HG03354 (cell line): ENCODE measurements at regions not wholly inside any gene's neighbourhood (a gene's known extent, or its start where the extent isn't known, plus 50 kb on each side); places are given as distances from the start of the nearest gene placed in this dataset.

ENCODE experiments used
- ATAC-seq: cut with Tn5 transposase; IDR thresholded peaks from one replicate; pipeline ENCODE4 v1.9.1; 2021; ENCODE audit warnings: mild to moderate bottlenecking; ENCODE audit not compliant: unreplicated experiment, poor library complexity, severe bottlenecking

- no peak for ATAC-seq
Observed at GRCh38 chr3:106805625-106806024, 571.6 kb upstream of the CCDC54 start.

DNA sequence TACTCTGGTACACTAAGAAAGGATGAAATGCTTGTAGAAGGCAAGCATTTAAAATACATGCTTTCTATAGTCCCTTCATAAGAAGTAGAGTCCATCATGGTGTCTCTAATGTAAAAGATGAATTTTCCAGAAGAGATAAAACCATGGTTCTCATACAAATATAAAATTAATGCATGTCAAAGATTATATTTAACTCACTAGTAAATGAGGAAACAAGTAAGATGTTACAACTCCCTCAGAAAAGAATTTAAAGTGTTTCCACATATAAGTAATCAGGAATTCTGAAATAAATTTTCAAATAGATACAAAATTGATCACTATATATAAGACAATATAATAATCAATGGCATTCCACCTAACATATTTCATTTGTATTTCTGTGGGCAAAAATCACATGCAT, 570.3 kb upstream of the CCDC54 start:
- ATAC-seq: no peak

DNA sequence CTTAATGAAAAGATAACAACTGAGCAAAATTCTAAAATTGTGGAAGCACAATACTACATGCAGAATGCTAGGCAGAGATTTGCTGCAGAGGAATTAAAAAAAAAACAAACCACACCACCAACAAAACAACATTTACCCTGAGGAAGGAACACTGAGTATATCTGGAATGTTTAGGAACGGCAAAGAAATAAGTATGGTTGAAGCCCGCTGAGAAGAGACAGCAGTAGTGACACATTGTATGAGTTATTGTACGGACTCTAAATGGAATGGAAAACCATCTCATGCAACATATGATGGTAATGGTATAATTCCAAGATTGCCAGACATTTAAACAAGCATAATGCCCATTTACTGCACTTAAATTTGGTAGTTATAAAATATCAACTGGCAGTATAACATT, 568.2 kb upstream of the CCDC54 start:
- no peak for ATAC-seq

DNA sequence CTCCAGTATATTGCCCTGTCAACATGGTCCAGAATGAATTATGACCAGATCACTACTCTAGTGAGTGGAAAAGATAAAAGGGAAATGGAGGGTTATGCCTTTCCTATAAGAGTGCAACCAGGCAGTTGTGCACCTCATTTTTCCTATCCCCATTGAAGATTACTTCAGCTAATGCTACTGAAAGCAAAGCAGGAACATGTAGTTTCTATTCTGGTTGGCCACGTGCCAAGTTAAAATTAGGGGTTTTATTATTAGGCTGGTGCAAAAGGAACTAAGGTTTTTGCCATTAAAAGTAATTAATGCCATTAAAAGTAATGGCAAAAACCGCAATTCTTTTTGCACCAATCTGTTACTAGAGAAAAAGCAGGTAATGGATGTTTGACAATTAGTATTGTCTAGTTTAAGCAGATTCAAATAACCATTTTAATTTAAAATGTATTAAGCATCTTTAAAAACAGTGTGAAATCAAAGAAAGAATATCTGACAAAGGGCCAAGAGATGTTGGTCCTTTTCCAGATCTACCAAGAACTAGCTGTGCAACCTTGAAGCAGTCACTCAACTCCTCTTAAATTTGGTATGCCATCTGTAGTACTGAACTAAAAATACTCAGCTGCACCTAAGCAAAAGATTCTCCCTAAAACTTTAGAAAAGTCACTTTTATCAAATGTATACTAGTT, 567.5 kb upstream of the CCDC54 start:
- no peak for ATAC-seq

- no peak for ATAC-seq
Observed at GRCh38 chr3:106810300-106810875, 566.9 kb upstream of the CCDC54 start.

DNA sequence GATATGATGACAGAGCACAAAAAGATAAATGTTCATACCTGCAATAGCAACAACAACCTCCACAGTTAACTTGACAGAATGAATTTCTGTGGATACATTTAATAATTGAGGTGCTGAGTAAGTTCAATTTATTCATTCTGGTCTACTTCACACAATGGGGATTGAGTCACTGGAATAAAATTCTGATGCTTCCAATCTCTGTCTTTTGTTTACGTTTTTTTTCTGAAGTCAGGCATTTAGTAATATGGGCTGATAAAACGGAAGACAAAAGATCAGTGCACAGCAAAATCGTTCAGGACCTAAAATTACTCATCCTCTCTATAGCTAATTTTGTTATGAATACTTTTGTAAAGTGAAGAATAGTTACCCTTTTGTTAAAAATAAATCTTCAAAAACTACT, 565.9 kb upstream of the CCDC54 start:
- ATAC-seq: no peak

DNA sequence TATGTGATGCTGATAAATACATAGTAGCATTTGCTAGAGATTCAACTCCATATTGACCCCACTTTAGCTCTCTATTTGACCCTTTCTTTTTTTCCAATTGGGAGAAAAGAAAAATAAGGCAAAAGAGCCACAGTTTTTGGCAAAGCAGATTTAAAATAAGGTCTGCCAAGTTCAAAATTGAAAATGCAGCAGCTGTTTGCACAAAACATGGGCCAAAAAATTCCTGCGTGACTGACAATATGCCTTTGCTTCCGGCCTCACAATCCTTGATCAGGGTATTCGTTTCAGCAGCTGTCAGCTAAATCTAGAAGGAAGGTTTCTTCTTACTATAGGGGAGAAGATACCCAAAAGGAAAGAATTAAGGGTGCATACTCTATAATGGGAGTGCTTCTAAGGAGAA, 563.5 kb upstream of the CCDC54 start:
- ATAC-seq: no peak

GRCh38 chr3:106814231-106814630, 563.0 kb upstream of the CCDC54 start:
- no peak for ATAC-seq

GRCh38 chr3:106816838-106817237, 560.4 kb upstream of the CCDC54 start:
- ATAC-seq: no peak

DNA sequence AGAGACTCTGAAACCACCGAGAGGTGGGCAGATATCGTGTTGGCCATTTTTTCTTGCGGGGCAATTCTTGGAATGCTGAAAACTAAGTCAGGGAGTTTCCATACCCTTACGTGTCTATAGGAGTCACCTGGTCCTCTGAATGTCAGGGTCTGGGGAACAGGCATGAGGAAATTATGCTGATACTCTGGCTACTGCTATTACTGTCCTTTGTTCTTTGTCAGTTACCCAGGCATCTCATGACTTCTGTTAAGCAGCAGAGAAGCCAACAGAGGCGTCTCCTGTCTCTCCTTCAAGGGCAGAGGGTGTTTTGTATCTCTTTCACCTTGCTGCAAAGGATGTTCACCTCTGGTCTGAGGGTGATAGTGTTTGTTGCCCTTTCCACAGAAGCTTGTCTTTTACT, 559.5 kb upstream of the CCDC54 start:
- ATAC-seq: no peak

- ATAC-seq: no peak
Observed at GRCh38 chr3:106819440-106819839, 557.8 kb upstream of the CCDC54 start.

GRCh38 chr3:106820726-106821362, 556.4 kb upstream of the CCDC54 start:
- no peak for ATAC-seq

- no peak for ATAC-seq
Observed at GRCh38 chr3:106821801-106822200, 555.4 kb upstream of the CCDC54 start.

DNA sequence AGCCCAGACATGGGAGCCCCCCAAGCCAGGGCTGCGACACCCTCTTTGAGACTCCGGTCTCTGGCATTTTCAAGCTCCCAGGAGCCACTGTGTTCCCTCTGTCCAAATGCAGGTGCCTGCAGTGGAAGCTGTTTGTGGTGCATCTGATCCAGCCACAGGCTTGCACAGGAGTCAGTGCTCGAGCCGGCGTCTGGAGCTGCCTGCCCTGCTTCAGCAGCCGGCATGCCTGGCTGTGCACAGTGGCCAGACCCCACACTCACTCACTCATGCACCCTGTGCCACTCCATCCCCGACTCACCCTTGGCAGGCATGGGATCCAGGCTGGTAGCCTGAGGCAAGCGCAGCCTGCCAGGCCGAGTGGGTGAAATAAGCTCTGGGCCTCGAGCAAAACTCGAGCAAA, 555.0 kb upstream of the CCDC54 start:
- ATAC-seq: no peak

DNA sequence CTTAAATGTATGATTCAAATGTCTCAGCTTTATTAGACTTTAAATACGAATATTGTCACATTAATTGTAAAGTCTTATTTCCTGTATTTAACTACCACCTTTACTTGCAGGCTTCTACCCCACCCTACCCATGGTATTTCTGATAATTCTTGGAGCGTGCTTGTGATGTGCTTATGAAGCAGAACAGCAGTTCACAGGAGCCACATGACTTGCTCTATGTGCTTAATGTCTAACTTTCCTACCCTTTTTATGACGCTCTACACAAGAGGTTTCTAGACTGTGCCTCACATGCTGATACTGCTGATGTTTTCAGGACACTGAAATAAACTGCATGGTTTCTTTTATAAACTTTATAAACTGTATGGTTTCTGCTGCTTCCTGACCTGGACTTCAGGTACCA, 553.5 kb upstream of the CCDC54 start:
- ATAC-seq: no peak

DNA sequence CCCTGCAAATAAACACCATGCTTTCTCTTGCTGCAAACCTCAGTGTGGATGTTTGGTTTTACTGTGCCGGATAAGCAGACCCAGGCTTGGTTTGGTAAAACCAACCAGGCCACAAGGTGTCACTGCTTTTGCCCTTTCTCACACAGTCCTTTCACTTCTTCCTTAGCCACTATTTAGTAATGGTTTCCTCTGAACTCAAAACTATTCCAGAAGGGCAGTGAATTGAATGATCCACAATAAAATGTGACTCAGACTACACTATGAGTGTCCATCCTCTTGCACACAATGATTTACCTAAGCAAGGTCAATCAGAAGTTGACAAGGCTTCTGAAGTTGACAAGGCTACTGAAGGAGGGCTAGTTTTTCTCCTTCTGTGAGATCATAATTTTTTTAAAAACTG, 552.4 kb upstream of the CCDC54 start:
- ATAC-seq: peak; percentile 62

GRCh38 chr3:106825962-106826605, 551.2 kb upstream of the CCDC54 start:
- no peak for ATAC-seq

- peak; percentile 50 for ATAC-seq
Observed at GRCh38 chr3:106826791-106827311, 550.4 kb upstream of the CCDC54 start.

DNA sequence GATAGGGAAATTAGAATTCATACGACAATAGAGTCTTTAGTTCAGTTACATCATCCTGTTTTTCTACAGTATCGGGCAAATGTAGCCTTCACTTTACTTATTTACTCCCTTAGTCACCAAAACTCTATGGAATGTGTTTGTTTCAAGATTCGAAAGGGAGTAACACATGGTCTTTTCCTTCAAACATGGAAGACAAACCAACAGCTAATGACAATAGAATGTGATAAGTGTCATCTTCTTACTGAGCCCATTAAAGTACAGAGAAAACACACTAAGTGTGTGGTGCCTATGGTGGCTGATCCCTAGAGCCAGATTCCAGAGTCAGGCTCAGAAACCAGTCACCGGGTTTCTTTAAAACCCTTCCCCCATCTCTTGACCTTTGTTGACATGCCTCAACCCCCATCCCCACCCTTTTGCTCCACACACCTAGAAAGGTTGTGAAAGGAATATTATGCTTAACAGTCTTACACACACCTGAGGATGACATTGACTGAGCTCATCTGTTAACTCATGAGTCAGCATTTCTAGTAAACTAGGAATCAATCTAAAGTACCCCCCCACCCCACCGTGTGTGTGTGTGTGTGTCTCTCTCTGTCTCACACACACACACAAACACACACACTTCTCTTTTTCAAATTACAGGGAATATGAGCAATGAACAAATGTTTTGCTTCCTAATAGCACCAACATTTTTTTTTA, 549.6 kb upstream of the CCDC54 start:
- ATAC-seq: no peak

DNA sequence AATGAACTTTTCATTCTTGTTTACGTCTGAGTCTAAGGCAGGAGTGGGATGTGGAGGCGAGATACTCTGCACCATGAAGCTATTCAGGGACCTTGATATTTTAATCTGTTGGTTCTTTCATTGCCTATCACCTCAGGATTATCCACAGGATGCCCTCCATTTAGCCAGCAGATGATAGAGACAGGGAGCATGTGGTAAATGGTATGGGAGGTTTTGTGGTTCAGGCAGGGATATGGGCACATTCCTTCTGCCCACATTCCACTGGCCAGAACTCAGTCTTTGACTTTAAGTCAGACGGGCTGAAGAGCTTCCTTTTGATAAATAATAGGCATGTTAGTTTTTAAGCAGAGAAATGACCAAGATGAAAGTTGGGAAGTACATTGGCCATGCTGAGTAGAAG, 548.0 kb upstream of the CCDC54 start:
- ATAC-seq: no peak
